ENCODE measurements at regions not wholly inside any gene's neighbourhood (a gene's known extent, or its start where the extent isn't known, plus 50 kb on each side); places are given as distances from the start of the nearest gene placed in this dataset.

GRCh38 chr5:121226765-121227164 is 624.9 kb upstream of the FTMT start:
- H3K27ac Mint-ChIP-seq = no peak overlapping the region
- WGBS (ENCODE audit: insufficient coverage) = 50% methylated on average over 2 of the region's 2 CpGs
- DNase-seq = no peak

GRCh38 chr5:121239951-121240350 is 611.7 kb upstream of the FTMT start:
- no peak overlapping the region for H3K4me3 Mint-ChIP-seq
- DNase-seq = no peak
- Histone ChIP-seq H3K9me3 (ENCODE audit: control extremely low read depth in 1 of 3, control insufficient read depth in 2 of 3, insufficient read depth in 1 of 3, low read length in 2 of 3) (no peaks in the 10 kb centered on the region), H3K36me3 (replicated peaks in 1 of 2; ENCODE audit: control extremely low read depth in 1 of 2, control insufficient read depth in 1 of 2, extremely low read depth in 1 of 2, insufficient read depth in 2 of 2, low read length in 1 of 2) (no peaks in the 10 kb centered on the region), H4K20me1 (ENCODE audit: control insufficient read depth, insufficient read depth, low read length, poor library complexity, severe bottlenecking) (no peaks in the 10 kb centered on the region), H2AFZ (ENCODE audit: insufficient read depth, low read depth, low read length, poor library complexity, severe bottlenecking) (no peak overlapping the region), H3K9ac (ENCODE audit: low read length) (no peak overlapping the region), H3K4me2 (replicated peaks; ENCODE audit: low read depth, low read length, poor library complexity, severe bottlenecking) (no peak overlapping the region), H3K27me3 (replicated peaks in 1 of 4; ENCODE audit: control extremely low read depth in 1 of 4, control insufficient read depth in 3 of 4, insufficient read depth in 4 of 4, low read length in 3 of 4) (no peaks in the 10 kb centered on the region), H3K79me2 (ENCODE audit: control insufficient read depth, insufficient read depth, low read length) (no peaks in the 10 kb centered on the region), H3K4me3 (ENCODE audit: control extremely low read depth in 1 of 5, extremely low read depth in 1 of 5, insufficient read depth in 1 of 5, low read depth in 2 of 5, low read length in 4 of 5) (no peak overlapping the region), H3K4me1 (ENCODE audit: control insufficient read depth in 2 of 2, insufficient read depth in 2 of 2, low read length in 2 of 2) (no peaks in the 10 kb centered on the region), H3K27ac (ENCODE audit: low read length in 2 of 2) (no peak overlapping the region)
- peaks cover 3% of the 10 kb centered on the region for H3K9me3 Mint-ChIP-seq (ENCODE audit: insufficient read depth)
- TF ChIP-seq CTCF (IDR thresholded peaks at IDR 0.05) (no peak), EZH2 (IDR thresholded peaks at IDR 0.05; ENCODE audit: borderline replicate concordance, insufficient read depth, low read depth, low read length, poor library complexity, severe bottlenecking) (no peak)
- H3K27me3 Mint-ChIP-seq = no peaks in the 10 kb centered on the region
- intact Hi-C loops (cut with micrococcal nuclease) = no loop called here
- POLR2A ChIA-PET = no interaction called here
- CTCF ChIA-PET = no interaction called here
- H3K27ac Mint-ChIP-seq = no peak overlapping the region
- no peaks in the 10 kb centered on the region for H3K4me1 Mint-ChIP-seq
- no peak for ATAC-seq (ENCODE audit: low read depth)

More at GRCh38 chr5:121226765-121227164, 624.9 kb upstream of the FTMT start:
- no peaks in the 10 kb centered on the region for H3K79me2 ChIP-seq (ENCODE audit: control insufficient read depth, insufficient read depth, low read length)
- H3K36me3 ChIP-seq (replicated peaks in 1 of 2; ENCODE audit: control extremely low read depth in 1 of 2, control insufficient read depth in 1 of 2, extremely low read depth in 1 of 2, insufficient read depth in 2 of 2, low read length in 1 of 2) = no peaks in the 10 kb centered on the region
- H3K9ac ChIP-seq (ENCODE audit: low read length) = no peak overlapping the region
- peaks cover 0 to 2% (median 0%) of the 10 kb centered on the region in 3 donors for H3K9me3 ChIP-seq (ENCODE audit: control extremely low read depth in 1 of 3, control insufficient read depth in 2 of 3, insufficient read depth in 1 of 3, low read length in 2 of 3)
- Mint-ChIP-seq H3K27me3 (no peaks in the 10 kb centered on the region), H3K4me3 (no peak overlapping the region), H3K9me3 (ENCODE audit: insufficient read depth) (peaks cover 3% of the 10 kb centered on the region), H3K4me1 (no peaks in the 10 kb centered on the region)
- no peak for ATAC-seq (ENCODE audit: low read depth)
- TF ChIP-seq CTCF (IDR thresholded peaks at IDR 0.05) (no peak), EZH2 (IDR thresholded peaks at IDR 0.05; ENCODE audit: borderline replicate concordance, insufficient read depth, low read depth, low read length, poor library complexity, severe bottlenecking) (no peak)
- no peaks in the 10 kb centered on the region for H4K20me1 ChIP-seq (ENCODE audit: control insufficient read depth, insufficient read depth, low read length, poor library complexity, severe bottlenecking)
- H3K4me3 ChIP-seq (ENCODE audit: control extremely low read depth in 1 of 5, extremely low read depth in 1 of 5, insufficient read depth in 1 of 5, low read depth in 2 of 5, low read length in 4 of 5) = no peak overlapping the region
- H2AFZ ChIP-seq (ENCODE audit: insufficient read depth, low read depth, low read length, poor library complexity, severe bottlenecking) = no peak overlapping the region
- intact Hi-C loops (cut with micrococcal nuclease) = no loop called here
- ChIA-PET CTCF (no interaction called here), POLR2A (no interaction called here)
- H3K4me1 ChIP-seq (ENCODE audit: control insufficient read depth in 2 of 2, insufficient read depth in 2 of 2, low read length in 2 of 2) = no peaks in the 10 kb centered on the region
- H3K27ac ChIP-seq (ENCODE audit: low read length in 2 of 2) = no peak overlapping the region
- no peak overlapping the region for H3K4me2 ChIP-seq (replicated peaks; ENCODE audit: low read depth, low read length, poor library complexity, severe bottlenecking)
- no peaks in the 10 kb centered on the region for H3K27me3 ChIP-seq (replicated peaks in 1 of 4; ENCODE audit: control extremely low read depth in 1 of 4, control insufficient read depth in 3 of 4, insufficient read depth in 4 of 4, low read length in 3 of 4)

All from B cell (primary cell).